HepG2 (cell line): ENCODE measurements at regions not wholly inside any gene's neighbourhood (a gene's known extent, or its start where the extent isn't known, plus 50 kb on each side); places are given as distances from the start of the nearest gene placed in this dataset.

Source experiments
- CBX2 ChIP-seq, 2 experiments: fragments of 200-600 bp in 1 of 2; sonication (generic); formaldehyde crosslinking in 1 of 2; IDR thresholded peaks; 2 replicates each; pipeline versions ENCODE4 v1.7.0 to v1.8.1; 2018 to 2022; ENCODE audit warnings: low read depth in 2 of 2, low read length in 1 of 2, mild to moderate bottlenecking in 1 of 2, missing genetic modification reagents in 1 of 2
- CTCF ChIP-seq: sonication (generic); formaldehyde crosslinking; IDR thresholded peaks from 2 replicates; pipeline ENCODE4 v1.5.0; 2020; ENCODE audit warnings: mild to moderate bottlenecking, missing genetic modification reagents, moderate library complexity
- FOSL1 ChIP-seq: sonication (generic); formaldehyde crosslinking; IDR thresholded peaks from 2 replicates; pipeline ENCODE4 v1.9.0; 2021; ENCODE audit warnings: missing genetic modification reagents, borderline replicate concordance
- HHEX ChIP-seq: IDR thresholded peaks from 2 replicates; pipeline ENCODE4 v1.6.1; 2016; ENCODE audit warnings: control low read depth
- MIXL1 ChIP-seq: IDR thresholded peaks from 2 replicates; pipeline ENCODE4 v1.6.1; 2016
- MZF1 ChIP-seq: sonication (generic); formaldehyde crosslinking; IDR thresholded peaks from 2 replicates; pipeline ENCODE4 v1.8.1; 2023; ENCODE audit warnings: mild to moderate bottlenecking, missing genetic modification reagents, borderline replicate concordance
- STAG1 ChIP-seq: sonication (generic); formaldehyde crosslinking; IDR thresholded peaks from 2 replicates; pipeline ENCODE4 v1.4.0; 2020; ENCODE audit warnings: missing genetic modification reagents
- TBP ChIP-seq: sonication (generic); formaldehyde crosslinking; IDR thresholded peaks from 2 replicates; pipeline ENCODE4 v1.5.0; 2020; ENCODE audit warnings: missing genetic modification reagents
- ZBTB33 ChIP-seq: sonication (generic); formaldehyde crosslinking; IDR thresholded peaks from 2 replicates; pipeline ENCODE4 v1.4.0; 2020; ENCODE audit warnings: missing genetic modification reagents
- ZNF335 ChIP-seq: sonication (generic); formaldehyde crosslinking; IDR thresholded peaks from 2 replicates; pipeline ENCODE4 v1.4.0; 2020; ENCODE audit warnings: missing genetic modification reagents
- ZNF629 ChIP-seq: sonication (generic); formaldehyde crosslinking; conservative IDR thresholded peaks from 2 replicates; pipeline ENCODE4 v1.5.0; 2020; ENCODE audit warnings: missing genetic modification reagents
- TF ChIP-seq, protein P1 (sequence below): sonication (generic); formaldehyde crosslinking; IDR thresholded peaks from 2 replicates; pipeline ENCODE4 v1.8.1; 2023; ENCODE audit warnings: missing genetic modification reagents, inconsistent platforms, borderline replicate concordance

- no peak for TF ChIP-seq FOSL1 (CRISPR knock-in tag)
- no peak for TF ChIP-seq HHEX (CRISPR knock-in tag)
- no peak for TF ChIP-seq ZNF629
- no peak for TF ChIP-seq CTCF (CRISPR knock-in tag)
- TF ChIP-seq ZNF335 (CRISPR knock-in tag): no peak
- no peak for TF ChIP-seq MIXL1 (CRISPR knock-in tag)
- TF ChIP-seq MZF1 (CRISPR knock-in tag): no peak
- TF ChIP-seq, protein P1, sequence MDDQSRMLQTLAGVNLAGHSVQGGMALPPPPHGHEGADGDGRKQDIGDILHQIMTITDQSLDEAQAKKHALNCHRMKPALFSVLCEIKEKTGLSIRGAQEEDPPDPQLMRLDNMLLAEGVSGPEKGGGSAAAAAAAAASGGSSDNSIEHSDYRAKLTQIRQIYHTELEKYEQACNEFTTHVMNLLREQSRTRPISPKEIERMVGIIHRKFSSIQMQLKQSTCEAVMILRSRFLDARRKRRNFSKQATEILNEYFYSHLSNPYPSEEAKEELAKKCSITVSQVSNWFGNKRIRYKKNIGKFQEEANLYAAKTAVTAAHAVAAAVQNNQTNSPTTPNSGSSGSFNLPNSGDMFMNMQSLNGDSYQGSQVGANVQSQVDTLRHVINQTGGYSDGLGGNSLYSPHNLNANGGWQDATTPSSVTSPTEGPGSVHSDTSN: no peak
- TF ChIP-seq STAG1 (CRISPR knock-in tag): no peak
- no peak for TF ChIP-seq CBX2 (IDR thresholded peaks at IDR 0.05; ENCODE audit: low read depth, low read length)
- no peak for TF ChIP-seq CBX2 (CRISPR knock-in tag; IDR thresholded peaks at IDR 0.05; ENCODE audit: low read depth)
- no peak for TF ChIP-seq ZBTB33 (CRISPR knock-in tag)
- TF ChIP-seq TBP (CRISPR knock-in tag): no peak
Observed at GRCh38 chr1:82463951-82464350, 663.2 kb downstream of the ADGRL2 start.
